Fibroblast of the aortic adventitia (primary cell): ENCODE measurements at regions not wholly inside any gene's neighbourhood (a gene's known extent, or its start where the extent isn't known, plus 50 kb on each side); places are given as distances from the start of the nearest gene placed in this dataset.
A peak's percentile ranks its signal among the peaks of the same experiment; 100 is the strongest.

Source experiments
- DNase-seq: peaks from one replicate; pipeline ENCODE4 v3.0.0-alpha.2; 2010; ENCODE audit warnings: low read depth
- H3K4me3 ChIP-seq: 2 replicates; pipeline ENCODE4 v1.5.1; 2011; ENCODE audit warnings: low read depth, mild to moderate bottlenecking, control low read depth, low read length, moderate library complexity
- CTCF ChIP-seq: IDR thresholded peaks from 2 replicates; pipeline ENCODE4 v1.5.1; 2011; ENCODE audit warnings: mild to moderate bottlenecking, low read length, control low read depth, inconsistent platforms; ENCODE audit not compliant: insufficient read depth

GRCh38 chr2:12896318-12896982 is 179.7 kb downstream of the TRIB2 start:
- no peak overlapping the region for H3K4me3 ChIP-seq
- no peak for TF ChIP-seq CTCF
- DNase-seq, result no peak

- no peak for DNase-seq
Measured at GRCh38 chr2:12897181-12897580, 180.4 kb downstream of the TRIB2 start.

GRCh38 chr2:12903272-12903671 is 186.5 kb downstream of the TRIB2 start:
- no peak for TF ChIP-seq CTCF
- no peak overlapping the region for H3K4me3 ChIP-seq
- peak; percentile 22 for DNase-seq

More at GRCh38 chr2:12897181-12897580, 180.4 kb downstream of the TRIB2 start:
- TF ChIP-seq CTCF, result no peak
- H3K4me3 ChIP-seq, result no peak overlapping the region

- no peak overlapping the region for H3K4me3 ChIP-seq
- no peak for TF ChIP-seq CTCF
- peak; percentile 87 for DNase-seq
Measured at GRCh38 chr2:12910431-12910830, 193.7 kb downstream of the TRIB2 start.

- no peak for TF ChIP-seq CTCF
- peak; percentile 52 for DNase-seq
- H3K4me3 ChIP-seq, result no peak overlapping the region
Measured at GRCh38 chr2:12915787-12916186, 199.1 kb downstream of the TRIB2 start.

- no peak for DNase-seq
- no peak overlapping the region for H3K4me3 ChIP-seq
- TF ChIP-seq CTCF, result no peak
Measured at GRCh38 chr2:12918138-12918834, 201.6 kb downstream of the TRIB2 start.
